H1 (cell line): ENCODE measurements at regions not wholly inside any gene's neighbourhood (a gene's known extent, or its start where the extent isn't known, plus 50 kb on each side); places are given as distances from the start of the nearest gene placed in this dataset.

ENCODE experiments used
- BACH1 ChIP-seq: IDR thresholded peaks from 2 replicates; pipeline ENCODE4 v1.6.1; 2012; ENCODE audit warnings: low read length, improper control_type of control experiment
- CHD7 ChIP-seq: fragments of 300-600 bp; sonication (generic); IDR thresholded peaks from 2 replicates; pipeline ENCODE4 v1.7.1; 2012; ENCODE audit warnings: low read length, moderate library complexity, mild to moderate bottlenecking, inconsistent platforms; ENCODE audit not compliant: insufficient replicate concordance
- E2F6 ChIP-seq: IDR thresholded peaks from 2 replicates; pipeline ENCODE4 v1.6.1; 2012; ENCODE audit warnings: inconsistent platforms
- GTF2F1 ChIP-seq: IDR thresholded peaks from 2 replicates; pipeline ENCODE4 v1.6.1; 2012; ENCODE audit warnings: low read depth, low read length, improper control_type of control experiment, borderline replicate concordance
- JUN ChIP-seq: IDR thresholded peaks from 2 replicates; pipeline ENCODE4 v1.6.1; 2011; ENCODE audit warnings: low read depth, mild to moderate bottlenecking, improper control_type of control experiment, low read length
- RAD21 ChIP-seq, 2 experiments: IDR thresholded peaks in 1 of 2; conservative IDR thresholded peaks in 1 of 2; 2 replicates each; pipeline ENCODE4 v1.6.1; 2011; ENCODE audit warnings: low read depth in 2 of 2, low read length in 2 of 2, improper control_type of control experiment in 1 of 2, inconsistent platforms in 1 of 2, mild to moderate bottlenecking in 1 of 2, moderate library complexity in 1 of 2
- SIN3A ChIP-seq, 2 experiments: IDR thresholded peaks in 1 of 2; conservative IDR thresholded peaks in 1 of 2; 2 replicates each; pipeline ENCODE4 v1.6.1; 2011 to 2012; ENCODE audit warnings: low read length in 2 of 2, improper control_type of control experiment in 1 of 2, low read depth in 1 of 2, mild to moderate bottlenecking in 1 of 2
- SP1 ChIP-seq: IDR thresholded peaks from 2 replicates; pipeline ENCODE4 v1.6.1; 2011; ENCODE audit warnings: low read depth, low read length
- SP2 ChIP-seq: IDR thresholded peaks from 2 replicates; pipeline ENCODE4 v1.6.1; 2012; ENCODE audit warnings: mild to moderate bottlenecking, low read length, inconsistent platforms

- TF ChIP-seq RAD21 (IDR thresholded peaks at IDR 0.05 in 1 of 2, conservative IDR thresholded peaks at IDR 0.05 in 1 of 2; ENCODE audit: low read depth in 2 of 2, low read length in 2 of 2) (no peak), E2F6 (no peak), GTF2F1 (no peak), SIN3A (conservative IDR thresholded peaks at IDR 0.05 in 1 of 2, IDR thresholded peaks at IDR 0.05 in 1 of 2; ENCODE audit: low read depth in 1 of 2, low read length in 2 of 2) (no peak), SP2 (no peak), SP1 (no peak), JUN (no peak), CHD7 (no peak), BACH1 (no peak)
These were observed 297.4 kb downstream of the CALCRL start (continued) for GRCh38 chr2:187150670-187151069.
